MCF 10A (cell line): ENCODE measurements at regions not wholly inside any gene's neighbourhood (a gene's known extent, or its start where the extent isn't known, plus 50 kb on each side); places are given as distances from the start of the nearest gene placed in this dataset.

Source experiments
- BruUV-seq: library from RNA; stranded (reverse); fragments of 400-500 nt; replicated peaks from 2 replicates; lab custom pipeline; 2021; lab: Mats Ljungman, UMichigan
- CTCF ChIA-PET: fragments of 300-600 bp; sonication (Branson Sonifier 250); formaldehyde crosslinking; extraction: SDS; loops from one replicate; lab custom pipeline; 2021; ENCODE audit warnings: antibody characterized with exemption, inconsistent platforms; lab: Yijun Ruan, JAX
- POLR2A ChIA-PET: fragments of 300-600, 350-650 bp; sonication (Branson Sonifier 250); formaldehyde crosslinking; extraction: SDS; loops from one replicate; lab custom pipeline; 2020; ENCODE audit warnings: antibody characterized with exemption, inconsistent platforms; lab: Yijun Ruan, JAX
- DNase-seq: peaks from one replicate; pipeline ENCODE4 v3.0.0-alpha.2; 2018; ENCODE audit not compliant: unreplicated experiment
- H3K27ac Mint-ChIP-seq: one replicate; pipeline ENCODE4 v1.8.0; 2022; ENCODE audit warnings: mild to moderate bottlenecking, low read depth, mixed read lengths; ENCODE audit not compliant: unreplicated experiment
- H3K27me3 Mint-ChIP-seq: one replicate; pipeline ENCODE4 v1.8.0; 2022; ENCODE audit warnings: mixed read lengths; ENCODE audit not compliant: insufficient read depth, unreplicated experiment
- H3K36me3 Mint-ChIP-seq: one replicate; pipeline ENCODE4 v1.8.0; 2022; ENCODE audit warnings: mild to moderate bottlenecking, moderate library complexity, mixed read lengths; ENCODE audit not compliant: insufficient read depth, unreplicated experiment
- H3K4me1 Mint-ChIP-seq: one replicate; pipeline ENCODE4 v1.8.0; 2022; ENCODE audit warnings: mixed read lengths; ENCODE audit not compliant: insufficient read depth, unreplicated experiment
- H3K4me3 Mint-ChIP-seq: one replicate; pipeline ENCODE4 v1.8.0; 2022; ENCODE audit warnings: mild to moderate bottlenecking, moderate library complexity, mixed read lengths; ENCODE audit not compliant: unreplicated experiment
- H3K9me3 Mint-ChIP-seq: one replicate; pipeline ENCODE4 v1.8.0; 2022; ENCODE audit warnings: mixed read lengths; ENCODE audit not compliant: unreplicated experiment
- intact Hi-C: fragments of 100-400 bp; cut with micrococcal nuclease; formaldehyde crosslinking; loops from 2 replicates; pipeline ENCODE4 v1.14.1; 2022
- TF ChIP-seq, protein P1 (sequence below): fragments of 200-600 bp; IDR thresholded peaks from one replicate; pipeline ENCODE4 v1.8.0; 2022; ENCODE audit warnings: antibody characterized with exemption, mild to moderate bottlenecking; ENCODE audit not compliant: unreplicated experiment

DNA sequence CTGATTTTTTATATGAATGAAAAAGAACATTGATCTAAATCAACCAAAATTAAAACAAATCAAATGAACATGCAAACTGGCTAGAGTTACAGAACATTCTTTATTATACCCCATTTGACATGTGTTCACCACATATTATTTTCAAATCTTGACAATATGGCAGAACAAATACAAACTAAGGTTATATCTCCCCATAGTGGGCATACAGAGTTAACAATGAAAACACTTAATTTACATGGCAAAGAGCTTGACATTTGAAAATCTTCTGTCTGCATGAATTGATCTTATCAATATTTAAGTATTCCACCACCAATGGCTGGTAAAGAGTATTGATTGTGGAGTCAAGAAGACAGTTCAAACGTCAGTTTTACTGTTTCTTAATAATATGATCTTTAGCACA is 197.9 kb upstream of the ANO3 start:
- no peaks in the 10 kb centered on the region for H3K9me3 Mint-ChIP-seq
- H3K4me3 Mint-ChIP-seq = no peak overlapping the region
- no peaks in the 10 kb centered on the region for H3K36me3 Mint-ChIP-seq
- no TSS peak for BruUV-seq
- DNase-seq = no peak
- no peak overlapping the region for H3K27ac Mint-ChIP-seq
- ChIA-PET POLR2A (no interaction called here), CTCF (interaction anchor here (0.6 to 5.2 kb wide), 5 partner anchors 144 to 332 kb away, joined by 3 to 30 read pairs (median 3); no protein-coding TSS in a partner anchor)
- H3K27me3 Mint-ChIP-seq = peaks cover 62% of the 10 kb centered on the region
- intact Hi-C loops = loop anchor here (2.0 kb wide), 1 partner anchor 151 kb away; no protein-coding TSS in a partner anchor
- TF ChIP-seq, protein P1, sequence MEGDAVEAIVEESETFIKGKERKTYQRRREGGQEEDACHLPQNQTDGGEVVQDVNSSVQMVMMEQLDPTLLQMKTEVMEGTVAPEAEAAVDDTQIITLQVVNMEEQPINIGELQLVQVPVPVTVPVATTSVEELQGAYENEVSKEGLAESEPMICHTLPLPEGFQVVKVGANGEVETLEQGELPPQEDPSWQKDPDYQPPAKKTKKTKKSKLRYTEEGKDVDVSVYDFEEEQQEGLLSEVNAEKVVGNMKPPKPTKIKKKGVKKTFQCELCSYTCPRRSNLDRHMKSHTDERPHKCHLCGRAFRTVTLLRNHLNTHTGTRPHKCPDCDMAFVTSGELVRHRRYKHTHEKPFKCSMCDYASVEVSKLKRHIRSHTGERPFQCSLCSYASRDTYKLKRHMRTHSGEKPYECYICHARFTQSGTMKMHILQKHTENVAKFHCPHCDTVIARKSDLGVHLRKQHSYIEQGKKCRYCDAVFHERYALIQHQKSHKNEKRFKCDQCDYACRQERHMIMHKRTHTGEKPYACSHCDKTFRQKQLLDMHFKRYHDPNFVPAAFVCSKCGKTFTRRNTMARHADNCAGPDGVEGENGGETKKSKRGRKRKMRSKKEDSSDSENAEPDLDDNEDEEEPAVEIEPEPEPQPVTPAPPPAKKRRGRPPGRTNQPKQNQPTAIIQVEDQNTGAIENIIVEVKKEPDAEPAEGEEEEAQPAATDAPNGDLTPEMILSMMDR = no peak
- H3K4me1 Mint-ChIP-seq = no peaks in the 10 kb centered on the region

DNA sequence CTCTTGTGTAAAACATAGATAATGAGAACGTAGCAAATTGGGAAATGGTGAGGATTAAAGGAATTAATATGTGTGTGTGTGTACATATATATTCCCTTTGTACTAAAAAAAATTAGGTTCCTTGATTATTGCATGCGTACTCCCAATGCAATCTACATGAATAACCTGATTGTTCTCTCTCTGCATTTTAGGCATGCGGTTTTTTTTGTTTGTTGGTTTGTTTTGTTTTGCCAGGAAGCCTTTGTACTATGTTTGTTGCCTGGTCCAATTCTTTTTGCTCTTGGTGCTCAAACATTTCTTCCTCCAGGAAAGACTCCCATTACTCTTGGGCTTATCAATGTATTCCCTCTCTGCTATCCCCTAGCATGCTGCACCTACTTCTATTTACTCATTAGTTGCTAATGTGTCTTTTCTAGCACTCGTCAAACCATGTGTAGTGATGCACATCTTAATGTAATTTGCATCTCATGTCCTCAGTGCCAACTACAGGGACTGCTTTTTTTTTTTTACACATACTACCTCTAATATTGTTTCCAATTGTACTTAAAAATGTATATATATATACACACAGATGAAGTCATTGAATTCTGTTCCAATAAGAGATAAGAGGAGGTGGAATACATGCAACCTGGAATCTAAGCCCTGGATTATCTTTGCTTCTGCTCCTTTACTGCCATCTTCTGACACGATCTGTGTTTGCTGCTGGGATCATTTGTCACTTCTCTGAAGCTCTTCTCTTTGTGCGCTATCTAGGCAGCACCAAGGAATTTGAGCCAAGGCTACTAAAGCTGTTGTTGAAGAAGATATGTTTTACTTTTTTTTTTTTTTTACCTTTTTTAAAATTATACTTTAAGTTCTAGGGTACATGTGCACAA is 197.2 kb upstream of the ANO3 start:
- TF ChIP-seq, protein P1 = peak; percentile 8
- intact Hi-C loops = loop anchor here (2.0 to 5.0 kb wide), 2 partner anchors 143 to 152 kb away; no protein-coding TSS in a partner anchor
- no peaks in the 10 kb centered on the region for H3K36me3 Mint-ChIP-seq
- H3K27ac Mint-ChIP-seq = no peak overlapping the region
- ChIA-PET CTCF (interaction anchor here (0.6 to 5.2 kb wide), 16 partner anchors 9 to 781 kb away, joined by 3 to 30 read pairs (median 3); no protein-coding TSS in a partner anchor), POLR2A (no interaction called here)
- H3K4me1 Mint-ChIP-seq = no peaks in the 10 kb centered on the region
- no peak overlapping the region for H3K4me3 Mint-ChIP-seq
- no TSS peak for BruUV-seq
- H3K27me3 Mint-ChIP-seq = peaks cover 67% of the 10 kb centered on the region
- no peaks in the 10 kb centered on the region for H3K9me3 Mint-ChIP-seq
- peak; percentile 11 for DNase-seq

DNA sequence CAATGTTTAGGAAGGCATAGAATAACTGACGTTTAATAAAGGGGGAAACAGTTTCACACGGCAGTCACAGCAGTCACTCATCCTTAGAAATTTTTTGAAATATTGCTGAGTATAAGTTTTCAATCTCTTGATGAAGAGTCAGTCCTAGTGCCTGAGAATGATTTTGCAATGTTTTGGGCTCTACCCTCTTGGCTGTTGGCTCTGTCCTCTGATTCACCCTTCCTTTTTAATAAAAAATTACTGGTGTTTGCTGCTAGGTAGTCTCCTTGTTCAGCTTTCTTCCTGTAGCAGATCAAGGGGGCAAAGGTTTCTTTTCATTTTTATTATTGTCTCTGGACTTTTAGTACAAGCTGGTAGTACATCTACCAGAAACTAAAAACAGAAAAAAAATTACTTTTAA is 194.3 kb upstream of the ANO3 start:
- Mint-ChIP-seq H3K9me3 (no peaks in the 10 kb centered on the region), H3K27me3 (peaks cover 82% of the 10 kb centered on the region), H3K36me3 (no peaks in the 10 kb centered on the region), H3K4me1 (no peaks in the 10 kb centered on the region), H3K4me3 (no peak overlapping the region), H3K27ac (no peak overlapping the region)
- ChIA-PET POLR2A (no interaction called here), CTCF (interaction anchor here (1.1 to 1.3 kb wide), 2 partner anchors 156 kb away, joined by 3 to 5 read pairs; no protein-coding TSS in a partner anchor)
- no TSS peak for BruUV-seq
- TF ChIP-seq, protein P1 = no peak
- no peak for DNase-seq
- intact Hi-C loops = loop anchor here (5.0 kb wide), 1 partner anchor 140 kb away; no protein-coding TSS in a partner anchor

DNA sequence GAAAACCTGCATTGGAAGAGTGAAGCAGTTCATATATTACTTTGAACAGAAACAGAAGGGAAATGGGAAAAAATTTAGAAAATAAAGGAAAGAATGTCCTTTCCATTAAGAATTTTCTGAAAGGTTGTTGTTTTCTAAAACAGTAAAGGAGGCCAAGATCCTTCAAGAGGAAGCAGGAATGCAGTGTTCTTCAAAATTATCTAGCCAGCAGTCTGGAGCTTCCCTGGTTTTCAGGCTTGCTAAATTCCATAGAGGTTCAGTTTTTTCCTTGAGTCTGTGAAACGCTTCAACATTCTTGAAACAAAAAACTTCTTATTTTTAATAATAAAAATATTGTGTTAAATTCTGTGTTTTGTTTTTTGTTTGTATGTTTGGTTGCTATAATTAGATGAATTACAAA is 189.0 kb upstream of the ANO3 start:
- peaks cover 78% of the 10 kb centered on the region for H3K27me3 Mint-ChIP-seq
- H3K4me1 Mint-ChIP-seq = no peaks in the 10 kb centered on the region
- H3K36me3 Mint-ChIP-seq = no peaks in the 10 kb centered on the region
- CTCF ChIA-PET = interaction anchor here (0.6 kb wide), 1 partner anchor 8 kb away, joined by 3 read pairs; no protein-coding TSS in a partner anchor
- DNase-seq = no peak
- intact Hi-C loops = no loop called here
- no peaks in the 10 kb centered on the region for H3K9me3 Mint-ChIP-seq
- POLR2A ChIA-PET = interaction anchor here (0.6 kb wide), 1 partner anchor 19 kb away, joined by 4 read pairs; no protein-coding TSS in a partner anchor
- H3K27ac Mint-ChIP-seq = no peak overlapping the region
- H3K4me3 Mint-ChIP-seq = no peak overlapping the region
- TF ChIP-seq, protein P1 = no peak
- BruUV-seq = no TSS peak
